ENCODE measurements at regions not wholly inside any gene's neighbourhood (a gene's known extent, or its start where the extent isn't known, plus 50 kb on each side); places are given as distances from the start of the nearest gene placed in this dataset.
"Not testable (repeated sequence)": the region's sequence is repeated elsewhere in the genome, so short reads cannot be mapped to it uniquely, and the experiment has no call there.

- no peak overlapping the region for H3K27ac ChIP-seq (ENCODE audit: low read depth in 1 of 2, low read length in 2 of 2)
- no peaks in the 10 kb centered on the region for H3K9me3 ChIP-seq (ENCODE audit: control insufficient read depth in 4 of 4, low read length in 3 of 4)
- DNase-seq (ENCODE audit: low spot score): no peak
- 64% methylated on average over 1 of the region's 1 CpG for WGBS
- no peak overlapping the region for H3K9ac ChIP-seq (ENCODE audit: low read depth in 1 of 2, low read length in 2 of 2)
- no peak for TF ChIP-seq YY1 (IDR thresholded peaks at IDR 0.05)
- no peak for TF ChIP-seq MAX (IDR thresholded peaks at IDR 0.05)
- no peak for TF ChIP-seq RXRA (IDR thresholded peaks at IDR 0.05)
- no peak for TF ChIP-seq HNF4A (conservative IDR thresholded peaks at IDR 0.05)
- TF ChIP-seq EGR1 (IDR thresholded peaks at IDR 0.05; ENCODE audit: low read depth in 2 of 2): no peak
- TF ChIP-seq GABPA (IDR thresholded peaks at IDR 0.05 in 1 of 2, conservative IDR thresholded peaks at IDR 0.05 in 1 of 2): no peak
- TF ChIP-seq NR2F2 (IDR thresholded peaks at IDR 0.05): no peak
- TF ChIP-seq FOXA2 (IDR thresholded peaks at IDR 0.05): no peak
- no peak for TF ChIP-seq HNF4G (IDR thresholded peaks at IDR 0.05)
- no peak for TF ChIP-seq REST (IDR thresholded peaks at IDR 0.05)
- TF ChIP-seq SP1 (IDR thresholded peaks at IDR 0.05): no peak
- no peaks in the 10 kb centered on the region for H3K36me3 ChIP-seq (ENCODE audit: control insufficient read depth in 4 of 4, insufficient read depth in 3 of 4, low read depth in 1 of 4, low read length in 3 of 4)
- no peak overlapping the region for H3K4me3 ChIP-seq (ENCODE audit: low read depth in 1 of 3, low read length in 3 of 3)
- no peaks in the 10 kb centered on the region for H3K4me1 ChIP-seq (ENCODE audit: control insufficient read depth in 4 of 4, insufficient read depth in 4 of 4, low read length in 3 of 4)
- peaks cover 0 to 2% (median 0%) of the 10 kb centered on the region in 4 donors for H3K27me3 ChIP-seq (ENCODE audit: control insufficient read depth in 4 of 4, insufficient read depth in 4 of 4, low read length in 3 of 4)
These were observed 703.0 kb downstream of the JRKL start for GRCh38 chr11:97092823-97093222.

DNA sequence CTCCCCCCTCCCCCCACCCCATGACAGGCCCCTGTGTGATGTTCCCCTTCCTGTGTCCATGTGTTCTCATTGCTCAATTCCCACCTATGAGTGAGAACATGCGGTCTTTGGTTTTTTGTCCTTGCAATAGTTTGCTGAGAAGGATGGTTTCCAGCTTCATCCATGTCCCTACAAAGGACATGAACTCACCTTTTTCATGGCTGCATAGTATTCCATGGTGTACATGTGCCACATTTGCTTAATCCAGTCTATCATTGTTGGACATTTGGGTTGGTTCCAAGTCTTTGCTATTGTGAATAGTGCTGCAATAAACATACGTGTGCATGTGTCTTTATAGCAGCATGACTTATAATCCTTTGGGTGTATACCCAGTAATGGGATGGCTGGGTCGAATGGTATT is 712.4 kb downstream of the JRKL start:
- not testable (repeated sequence) for H3K27me3 ChIP-seq (ENCODE audit: control insufficient read depth in 4 of 4, insufficient read depth in 4 of 4, low read length in 3 of 4); H3K4me3 ChIP-seq (ENCODE audit: low read depth in 1 of 3, low read length in 3 of 3); H3K36me3 ChIP-seq (ENCODE audit: control insufficient read depth in 4 of 4, insufficient read depth in 3 of 4, low read depth in 1 of 4, low read length in 3 of 4); H3K27ac ChIP-seq (ENCODE audit: low read depth in 1 of 2, low read length in 2 of 2); H3K9ac ChIP-seq (ENCODE audit: low read depth in 1 of 2, low read length in 2 of 2); H3K4me1 ChIP-seq (ENCODE audit: control insufficient read depth in 4 of 4, insufficient read depth in 4 of 4, low read length in 3 of 4); H3K9me3 ChIP-seq (ENCODE audit: control insufficient read depth in 4 of 4, low read length in 3 of 4); DNase-seq (ENCODE audit: low spot score)
- 89% methylated on average over 2 of the region's 3 CpGs for WGBS

GRCh38 chr11:97107604-97108003 is 717.8 kb downstream of the JRKL start:
- Histone ChIP-seq H3K36me3 (ENCODE audit: control insufficient read depth in 4 of 4, insufficient read depth in 3 of 4, low read depth in 1 of 4, low read length in 3 of 4) (no peaks in the 10 kb centered on the region), H3K9ac (ENCODE audit: low read depth in 1 of 2, low read length in 2 of 2) (no peak overlapping the region), H3K27me3 (ENCODE audit: control insufficient read depth in 4 of 4, insufficient read depth in 4 of 4, low read length in 3 of 4) (peaks cover 0 to 3% (median 0%) of the 10 kb centered on the region in 4 donors), H3K4me3 (ENCODE audit: low read depth in 1 of 3, low read length in 3 of 3) (no peak overlapping the region), H3K27ac (ENCODE audit: low read depth in 1 of 2, low read length in 2 of 2) (no peak overlapping the region), H3K4me1 (ENCODE audit: control insufficient read depth in 4 of 4, insufficient read depth in 4 of 4, low read length in 3 of 4) (no peaks in the 10 kb centered on the region), H3K9me3 (ENCODE audit: control insufficient read depth in 4 of 4, low read length in 3 of 4) (no peaks in the 10 kb centered on the region)
- no peak for DNase-seq (ENCODE audit: low spot score)
- TF ChIP-seq TAF1 (conservative IDR thresholded peaks at IDR 0.05) (no peak), HNF4G (IDR thresholded peaks at IDR 0.05) (no peak), MAX (IDR thresholded peaks at IDR 0.05) (no peak), REST (IDR thresholded peaks at IDR 0.05) (no peak), FOXA1 (IDR thresholded peaks at IDR 0.05) (no peak), FOXA2 (IDR thresholded peaks at IDR 0.05) (no peak)
- TF ChIP-seq, protein P1, sequence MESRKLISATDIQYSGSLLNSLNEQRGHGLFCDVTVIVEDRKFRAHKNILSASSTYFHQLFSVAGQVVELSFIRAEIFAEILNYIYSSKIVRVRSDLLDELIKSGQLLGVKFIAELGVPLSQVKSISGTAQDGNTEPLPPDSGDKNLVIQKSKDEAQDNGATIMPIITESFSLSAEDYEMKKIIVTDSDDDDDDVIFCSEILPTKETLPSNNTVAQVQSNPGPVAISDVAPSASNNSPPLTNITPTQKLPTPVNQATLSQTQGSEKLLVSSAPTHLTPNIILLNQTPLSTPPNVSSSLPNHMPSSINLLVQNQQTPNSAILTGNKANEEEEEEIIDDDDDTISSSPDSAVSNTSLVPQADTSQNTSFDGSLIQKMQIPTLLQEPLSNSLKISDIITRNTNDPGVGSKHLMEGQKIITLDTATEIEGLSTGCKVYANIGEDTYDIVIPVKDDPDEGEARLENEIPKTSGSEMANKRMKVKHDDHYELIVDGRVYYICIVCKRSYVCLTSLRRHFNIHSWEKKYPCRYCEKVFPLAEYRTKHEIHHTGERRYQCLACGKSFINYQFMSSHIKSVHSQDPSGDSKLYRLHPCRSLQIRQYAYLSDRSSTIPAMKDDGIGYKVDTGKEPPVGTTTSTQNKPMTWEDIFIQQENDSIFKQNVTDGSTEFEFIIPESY (IDR thresholded peaks at IDR 0.05): no peak
